Activated naive CD4-positive, alpha-beta T cell treated with anti-CD3 and anti-CD28 coated beads, Interleukin-2, amount 10 ng/mL, durations not matched to agents 7 days and 5 days (primary cell): ENCODE measurements at regions not wholly inside any gene's neighbourhood (a gene's known extent, or its start where the extent isn't known, plus 50 kb on each side); places are given as distances from the start of the nearest gene placed in this dataset.
"Not testable (repeated sequence)": the region's sequence is repeated elsewhere in the genome, so short reads cannot be mapped to it uniquely, and the experiment has no call there.

Experiments used
- CTCF ChIA-PET: fragments of 350-600 bp; sonication (Branson Sonifier 250); formaldehyde crosslinking; loops from one replicate; lab custom pipeline; 2021; ENCODE audit warnings: antibody characterized with exemption; lab: Charles Lee
- DNase-seq: peaks from one replicate; pipeline ENCODE4 v3.0.0-alpha.2; 2020
- H3K27ac Mint-ChIP-seq: one replicate; pipeline ENCODE4 v1.8.0; 2021; ENCODE audit warnings: mild to moderate bottlenecking, moderate library complexity, mixed read lengths
- H3K27me3 Mint-ChIP-seq: one replicate; pipeline ENCODE4 v1.8.0; 2021; ENCODE audit warnings: mild to moderate bottlenecking, mixed read lengths
- H3K36me3 Mint-ChIP-seq: one replicate; pipeline ENCODE4 v1.8.0; 2021; ENCODE audit warnings: mixed read lengths
- H3K4me1 Mint-ChIP-seq: one replicate; pipeline ENCODE4 v1.8.0; 2021; ENCODE audit warnings: mixed read lengths
- H3K4me3 Mint-ChIP-seq: one replicate; pipeline ENCODE4 v1.8.0; 2021; ENCODE audit warnings: mild to moderate bottlenecking, moderate library complexity, mixed read lengths
- H3K9me3 Mint-ChIP-seq: one replicate; pipeline ENCODE4 v1.8.0; 2021; ENCODE audit warnings: mixed read lengths

DNA sequence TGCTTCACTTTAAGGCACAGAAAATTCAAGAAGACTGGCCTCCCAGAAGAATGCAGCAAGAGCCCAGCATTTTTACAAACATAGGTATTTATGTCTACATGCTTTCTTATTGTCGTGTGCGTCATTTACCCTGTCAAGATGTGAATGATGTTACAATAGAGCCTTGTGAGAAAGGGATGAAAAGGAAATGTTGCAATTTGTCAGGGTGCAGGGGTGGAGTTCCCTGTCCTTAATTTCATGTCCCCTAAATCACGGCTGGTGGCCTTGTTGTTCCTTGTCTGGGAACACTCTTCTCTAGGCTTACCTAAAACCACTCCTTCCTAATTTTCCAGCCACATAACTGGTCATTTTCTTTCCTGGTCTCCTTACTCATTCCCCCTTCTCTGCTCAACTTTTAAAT lies 194.2 kb downstream of the TXNL1 start:
- peaks cover 1% of the 10 kb centered on the region for H3K9me3 Mint-ChIP-seq
- no peaks in the 10 kb centered on the region for H3K36me3 Mint-ChIP-seq
- CTCF ChIA-PET, result no interaction called here
- no peak for DNase-seq
- H3K27me3 Mint-ChIP-seq, result no peaks in the 10 kb centered on the region
- H3K4me3 Mint-ChIP-seq, result no peak overlapping the region
- no peak overlapping the region for H3K27ac Mint-ChIP-seq
- H3K4me1 Mint-ChIP-seq, result no peaks in the 10 kb centered on the region

DNA sequence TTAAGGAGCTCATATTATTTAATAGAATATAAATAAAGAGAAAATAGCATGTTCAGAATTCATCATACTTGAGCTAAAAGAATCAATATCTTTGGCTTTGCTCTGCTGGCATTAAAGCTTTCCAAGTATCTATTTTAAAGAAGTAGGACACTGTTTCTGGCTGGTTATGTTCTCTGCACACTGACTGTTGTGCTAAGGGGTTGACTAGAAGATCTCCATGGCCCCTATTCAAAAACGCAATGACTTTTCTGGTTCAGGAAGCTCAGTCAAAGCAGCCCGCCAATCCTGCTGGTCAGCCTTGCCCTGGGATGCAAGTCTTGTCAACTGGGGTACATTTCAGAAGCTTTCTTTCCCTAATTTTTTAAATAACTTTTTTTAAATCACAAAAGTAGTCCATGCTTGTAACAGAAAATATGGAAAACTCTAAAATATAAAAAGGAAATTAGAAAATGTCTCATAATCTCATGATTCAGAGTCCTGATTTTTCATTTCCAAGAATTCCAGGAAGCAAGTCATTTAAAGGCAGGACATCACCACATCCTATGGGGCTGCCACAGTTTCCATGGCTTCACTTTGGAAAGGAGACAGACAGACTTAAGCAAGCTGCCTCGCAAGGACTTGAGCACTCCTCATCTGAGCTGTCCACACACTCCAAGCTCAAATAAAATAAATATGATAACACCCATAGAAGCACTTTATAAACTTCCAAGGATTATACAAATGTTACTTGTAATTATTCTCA lies 195.1 kb downstream of the TXNL1 start:
- Mint-ChIP-seq H3K9me3 (peaks cover 1% of the 10 kb centered on the region), H3K27me3 (no peaks in the 10 kb centered on the region), H3K4me3 (no peak overlapping the region), H3K27ac (no peak overlapping the region), H3K4me1 (no peaks in the 10 kb centered on the region), H3K36me3 (no peaks in the 10 kb centered on the region)
- CTCF ChIA-PET, result no interaction called here
- DNase-seq, result no peak

DNA sequence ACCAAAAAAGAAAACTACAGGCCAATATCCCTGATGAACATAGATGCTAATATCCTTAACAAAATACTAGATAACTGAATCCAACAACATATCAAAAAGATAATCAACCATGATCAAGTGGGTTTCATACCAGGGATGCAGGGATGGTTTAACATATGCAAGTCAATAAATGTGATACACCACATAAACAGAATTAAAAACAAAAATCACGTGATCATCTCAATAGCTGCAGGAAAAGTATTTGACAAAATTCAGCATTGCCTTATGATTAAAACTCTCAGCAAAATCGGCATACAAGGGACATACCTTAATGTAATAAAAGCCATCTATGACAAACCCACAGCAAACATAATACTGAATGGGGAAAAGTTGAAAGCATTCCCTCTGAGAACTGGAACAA lies 199.9 kb downstream of the TXNL1 start:
- not testable (repeated sequence) for DNase-seq, H3K4me3 Mint-ChIP-seq

DNA sequence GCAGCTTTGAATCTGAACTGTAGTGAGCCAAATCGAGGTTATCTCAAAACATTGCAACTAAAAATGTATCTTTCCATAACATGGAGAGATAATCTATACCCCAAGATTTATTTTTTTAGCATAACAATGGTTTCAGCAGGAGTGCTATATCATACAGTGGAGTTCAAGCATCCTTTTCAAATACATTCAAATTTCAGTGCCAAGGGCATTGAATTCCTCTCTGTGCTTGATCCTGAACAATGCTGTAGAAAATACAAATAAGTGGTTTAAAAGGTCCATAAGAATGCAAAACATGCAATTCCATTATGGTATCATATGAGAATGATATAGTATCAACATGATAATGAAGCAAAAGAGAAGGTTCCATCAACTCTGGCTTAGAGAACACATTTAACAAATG lies 201.7 kb downstream of the TXNL1 start:
- no peaks in the 10 kb centered on the region for H3K36me3 Mint-ChIP-seq
- H3K27me3 Mint-ChIP-seq, result no peaks in the 10 kb centered on the region
- no peak overlapping the region for H3K27ac Mint-ChIP-seq
- no peak for DNase-seq
- H3K9me3 Mint-ChIP-seq, result peaks cover 5% of the 10 kb centered on the region
- H3K4me1 Mint-ChIP-seq, result no peaks in the 10 kb centered on the region
- no peak overlapping the region for H3K4me3 Mint-ChIP-seq
- CTCF ChIA-PET, result no interaction called here

More for the DNA sequence above, 199.9 kb downstream of the TXNL1 start:
- H3K9me3 Mint-ChIP-seq, CTCF ChIA-PET, H3K36me3 Mint-ChIP-seq, H3K4me1 Mint-ChIP-seq, H3K27ac Mint-ChIP-seq, H3K27me3 Mint-ChIP-seq: not testable (repeated sequence)

DNA sequence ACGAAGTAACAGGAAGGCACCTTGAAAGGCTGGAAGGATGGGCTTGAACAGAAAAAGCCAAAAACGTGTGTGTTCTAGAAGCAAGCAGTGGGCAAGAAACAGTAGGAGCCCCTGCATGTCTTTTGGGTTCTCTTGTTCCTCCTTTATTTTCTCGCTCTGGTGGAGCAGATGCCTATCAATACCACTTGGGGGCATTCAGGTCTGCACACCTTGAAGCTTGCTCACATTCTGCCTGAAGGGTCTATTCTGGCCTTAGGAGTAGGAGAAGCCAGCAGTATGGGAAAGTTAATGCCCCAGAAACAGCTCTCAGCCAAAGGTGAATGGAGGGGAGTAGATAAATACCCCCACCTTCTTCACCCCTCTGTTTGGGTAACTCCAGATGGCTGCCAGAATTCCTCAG lies 204.5 kb downstream of the TXNL1 start:
- Mint-ChIP-seq H3K27ac (no peak overlapping the region), H3K4me3 (no peak overlapping the region), H3K4me1 (no peaks in the 10 kb centered on the region), H3K27me3 (no peaks in the 10 kb centered on the region), H3K9me3 (peaks cover 4% of the 10 kb centered on the region), H3K36me3 (no peaks in the 10 kb centered on the region)
- CTCF ChIA-PET, result no interaction called here
- no peak for DNase-seq

DNA sequence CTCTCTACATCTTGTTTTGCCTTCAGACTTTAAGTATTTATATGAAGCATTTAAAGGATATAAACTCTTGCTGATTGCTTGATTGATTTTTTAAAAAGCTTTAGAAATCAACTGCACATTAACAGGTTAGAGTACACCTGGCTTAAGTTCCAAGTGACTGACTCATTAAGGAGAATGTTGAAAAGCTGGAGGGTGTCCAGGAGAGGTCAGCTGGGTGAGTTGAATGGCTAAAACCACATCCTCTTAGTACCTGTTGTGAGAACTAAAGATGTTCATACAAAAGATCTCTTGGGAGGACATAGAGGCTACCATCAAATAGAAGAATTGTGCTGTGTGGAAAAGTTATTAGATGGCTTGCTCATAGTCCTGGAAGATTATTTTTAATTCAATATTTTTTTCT lies 206.8 kb downstream of the TXNL1 start:
- CTCF ChIA-PET, result no interaction called here
- Mint-ChIP-seq H3K36me3 (no peaks in the 10 kb centered on the region), H3K27ac (no peak overlapping the region), H3K27me3 (no peaks in the 10 kb centered on the region), H3K4me3 (no peak overlapping the region), H3K9me3 (peaks cover 7% of the 10 kb centered on the region), H3K4me1 (no peaks in the 10 kb centered on the region)
- DNase-seq, result no peak

DNA sequence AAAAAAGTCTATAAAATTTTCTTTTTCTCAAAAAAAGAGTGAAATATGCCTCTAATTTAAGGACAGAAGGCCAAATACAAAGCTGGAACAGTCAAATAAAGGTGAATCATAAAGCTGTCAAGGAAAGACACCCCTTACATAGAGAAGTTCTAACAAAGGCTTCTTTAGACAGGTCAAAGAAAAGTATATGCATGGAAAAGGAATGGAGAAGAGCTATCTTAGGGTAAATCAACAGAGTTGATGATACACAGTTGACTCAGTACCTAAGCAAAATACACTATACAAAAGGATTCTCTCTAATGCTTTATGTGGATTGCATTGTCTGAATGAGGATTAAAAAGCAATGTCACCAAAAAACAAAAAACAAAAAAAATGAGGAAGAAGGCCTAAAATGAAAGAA lies 214.8 kb downstream of the TXNL1 start:
- CTCF ChIA-PET, result no interaction called here
- Mint-ChIP-seq H3K9me3 (peaks cover 5% of the 10 kb centered on the region), H3K4me1 (no peaks in the 10 kb centered on the region), H3K4me3 (no peak overlapping the region), H3K27ac (no peak overlapping the region), H3K36me3 (no peaks in the 10 kb centered on the region), H3K27me3 (no peaks in the 10 kb centered on the region)
- no peak for DNase-seq

DNA sequence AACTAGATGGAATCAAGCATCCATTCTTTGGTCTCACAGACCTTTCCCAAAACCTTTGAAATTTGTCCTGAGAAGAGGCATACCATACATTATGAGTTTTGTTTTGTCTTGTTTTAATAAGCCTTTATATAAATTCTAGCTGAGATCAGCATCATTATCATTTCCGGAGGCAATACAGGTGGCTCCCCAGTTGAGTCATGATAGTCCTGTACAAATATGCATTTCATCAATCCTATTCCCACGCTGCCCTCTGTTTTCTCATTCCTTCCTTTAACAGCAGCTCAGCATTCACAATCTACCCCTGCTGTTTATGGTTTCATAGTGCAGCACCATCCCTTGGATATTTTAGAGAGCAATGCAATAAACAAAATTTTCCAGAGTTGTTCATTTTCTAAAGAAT lies 216.7 kb downstream of the TXNL1 start:
- no peaks in the 10 kb centered on the region for H3K27me3 Mint-ChIP-seq
- no peak overlapping the region for H3K4me3 Mint-ChIP-seq
- no peaks in the 10 kb centered on the region for H3K4me1 Mint-ChIP-seq
- CTCF ChIA-PET, result no interaction called here
- DNase-seq, result no peak
- no peaks in the 10 kb centered on the region for H3K36me3 Mint-ChIP-seq
- H3K9me3 Mint-ChIP-seq, result peaks cover 8% of the 10 kb centered on the region
- no peak overlapping the region for H3K27ac Mint-ChIP-seq

DNA sequence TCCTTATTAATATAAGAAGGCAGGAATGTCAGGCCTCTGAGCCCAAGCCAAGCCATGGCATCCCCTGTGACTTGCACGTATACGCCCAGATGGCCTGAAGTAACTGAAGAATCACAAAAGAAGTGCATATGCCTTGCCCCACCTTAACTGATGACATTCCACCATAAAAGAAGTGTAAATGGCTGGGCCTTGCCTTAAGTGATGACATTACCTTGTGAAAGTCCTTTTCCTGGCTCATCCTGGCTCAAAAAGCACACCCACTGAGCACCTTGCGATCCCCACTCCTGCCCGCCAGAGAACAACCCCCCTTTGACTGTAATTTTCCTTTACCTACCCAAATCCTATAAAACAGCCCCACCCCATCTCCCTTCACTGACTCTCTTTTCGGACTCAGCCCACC lies 217.5 kb downstream of the TXNL1 start:
- CTCF ChIA-PET, H3K27me3 Mint-ChIP-seq, H3K4me1 Mint-ChIP-seq, DNase-seq, H3K36me3 Mint-ChIP-seq, H3K27ac Mint-ChIP-seq, H3K4me3 Mint-ChIP-seq: not testable (repeated sequence)
- peaks cover 13% of the 10 kb centered on the region for H3K9me3 Mint-ChIP-seq

DNA sequence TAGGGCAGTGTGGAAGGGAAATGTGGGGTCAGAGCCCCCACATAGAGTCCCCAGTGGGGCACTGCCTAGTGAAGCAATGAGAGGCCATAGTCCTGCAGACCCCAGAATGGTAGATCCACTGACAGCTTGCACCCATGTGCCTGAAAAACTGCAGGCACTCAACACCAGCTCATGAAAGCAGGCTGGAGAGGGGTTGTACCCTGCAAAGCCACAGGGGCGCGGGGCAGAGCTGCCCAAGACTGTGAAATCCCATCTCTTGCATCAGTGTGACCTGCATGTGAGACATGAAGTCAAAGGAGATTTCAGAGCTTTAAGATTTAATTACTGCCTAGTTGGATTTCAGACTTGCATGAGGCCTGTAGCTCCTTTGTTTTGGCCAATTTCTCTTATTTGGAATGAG lies 224.0 kb downstream of the TXNL1 start:
- H3K27me3 Mint-ChIP-seq, result no peaks in the 10 kb centered on the region
- H3K4me3 Mint-ChIP-seq, result no peak overlapping the region
- H3K36me3 Mint-ChIP-seq, result no peaks in the 10 kb centered on the region
- CTCF ChIA-PET, result no interaction called here
- no peak overlapping the region for H3K27ac Mint-ChIP-seq
- no peak for DNase-seq
- peaks cover 26% of the 10 kb centered on the region for H3K9me3 Mint-ChIP-seq
- no peaks in the 10 kb centered on the region for H3K4me1 Mint-ChIP-seq

DNA sequence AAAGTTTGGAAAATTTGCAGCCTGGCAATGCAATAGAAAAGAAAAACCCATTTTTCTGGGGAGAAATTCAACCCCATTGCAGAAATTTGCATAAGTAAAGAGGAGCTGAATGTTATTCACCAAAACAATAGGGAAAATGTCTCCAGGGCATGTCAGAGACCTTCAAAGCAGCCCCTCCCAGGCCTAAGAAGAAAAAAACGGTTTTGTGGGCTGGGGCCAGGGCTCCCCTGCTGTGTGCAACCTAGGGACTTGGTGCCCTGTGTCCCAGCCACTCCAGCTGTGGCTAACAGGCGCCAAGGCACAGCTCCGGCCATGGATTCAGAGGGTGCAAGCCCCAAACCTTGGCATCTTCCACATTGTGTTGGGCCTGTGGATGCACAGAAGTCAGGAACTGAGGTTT lies 224.5 kb downstream of the TXNL1 start:
- no peak overlapping the region for H3K27ac Mint-ChIP-seq
- CTCF ChIA-PET, result no interaction called here
- no peaks in the 10 kb centered on the region for H3K36me3 Mint-ChIP-seq
- H3K4me3 Mint-ChIP-seq, result no peak overlapping the region
- H3K4me1 Mint-ChIP-seq, result no peaks in the 10 kb centered on the region
- no peak for DNase-seq
- peaks cover 26% of the 10 kb centered on the region for H3K9me3 Mint-ChIP-seq
- H3K27me3 Mint-ChIP-seq, result no peaks in the 10 kb centered on the region

DNA sequence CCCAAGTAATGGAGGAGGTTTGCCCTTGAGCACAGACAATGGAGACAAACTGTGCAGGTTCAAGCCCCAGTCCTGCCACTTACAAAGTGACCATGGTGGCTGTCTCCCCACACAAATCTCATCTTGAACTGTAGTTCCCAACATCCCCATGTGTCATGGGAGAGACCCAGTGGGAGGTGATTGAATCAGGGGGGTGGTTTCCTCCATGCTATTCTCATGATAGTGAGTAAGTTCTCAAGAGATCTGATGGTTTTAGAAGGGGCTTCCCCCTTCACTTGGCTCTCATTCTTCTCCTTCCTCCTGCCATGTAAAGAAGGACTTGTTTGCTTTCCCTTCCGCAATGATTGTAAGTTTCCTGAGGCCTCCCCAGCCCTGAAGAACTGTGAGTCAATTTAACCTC lies 225.4 kb downstream of the TXNL1 start:
- no peaks in the 10 kb centered on the region for H3K4me1 Mint-ChIP-seq
- DNase-seq, result no peak
- H3K9me3 Mint-ChIP-seq, result peaks cover 24% of the 10 kb centered on the region
- no peak overlapping the region for H3K4me3 Mint-ChIP-seq
- H3K36me3 Mint-ChIP-seq, result no peaks in the 10 kb centered on the region
- no peaks in the 10 kb centered on the region for H3K27me3 Mint-ChIP-seq
- H3K27ac Mint-ChIP-seq, result no peak overlapping the region
- CTCF ChIA-PET, result no interaction called here

DNA sequence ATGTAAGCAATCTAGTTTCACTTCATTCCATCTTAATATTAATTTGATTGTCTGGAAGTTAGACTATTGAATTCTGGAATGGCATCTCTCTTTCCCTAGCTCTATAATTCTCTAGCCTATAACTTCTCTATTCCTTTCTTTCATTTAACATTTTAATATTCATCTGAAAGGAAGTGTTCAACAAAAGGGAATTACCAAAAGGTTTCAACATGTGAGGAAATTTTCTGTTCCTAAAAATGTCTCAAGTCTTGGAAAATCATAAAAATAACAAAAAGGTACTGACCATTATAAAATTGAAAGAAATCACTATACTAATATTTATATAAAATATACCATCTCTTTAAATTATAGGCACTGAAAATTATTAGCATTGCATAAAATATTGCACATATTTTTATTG lies 228.7 kb downstream of the TXNL1 start:
- no peak overlapping the region for H3K27ac Mint-ChIP-seq
- H3K9me3 Mint-ChIP-seq, result peaks cover 7% of the 10 kb centered on the region
- no peaks in the 10 kb centered on the region for H3K4me1 Mint-ChIP-seq
- no peak overlapping the region for H3K4me3 Mint-ChIP-seq
- no peak for DNase-seq
- no peaks in the 10 kb centered on the region for H3K27me3 Mint-ChIP-seq
- CTCF ChIA-PET, result no interaction called here
- no peaks in the 10 kb centered on the region for H3K36me3 Mint-ChIP-seq

DNA sequence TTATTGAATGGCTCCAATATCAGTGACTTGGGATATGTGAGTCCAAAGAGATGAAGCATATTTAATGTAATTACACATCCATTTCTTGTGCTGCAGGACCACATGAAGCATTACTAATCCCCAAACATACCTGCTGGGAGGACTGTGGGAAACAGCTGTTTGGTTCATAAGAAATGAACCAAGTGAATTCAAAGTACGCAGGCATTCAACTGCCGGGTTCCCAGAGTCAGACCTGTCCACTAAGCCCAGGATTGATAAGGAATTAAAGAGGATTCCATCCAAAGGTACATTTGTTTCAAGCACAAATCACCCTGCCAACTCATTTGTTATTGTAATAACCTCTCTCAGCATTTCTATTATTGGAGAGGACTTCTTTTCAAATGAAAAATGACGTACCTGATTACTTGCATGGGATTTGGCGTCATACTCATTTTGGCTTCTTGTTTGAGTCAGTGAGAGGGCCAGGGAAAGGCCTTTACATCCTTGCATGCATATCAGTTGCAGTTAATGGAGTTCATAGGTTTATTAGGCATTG lies 230.7 kb downstream of the TXNL1 start:
- no peaks in the 10 kb centered on the region for H3K4me1 Mint-ChIP-seq
- DNase-seq, result no peak
- no peaks in the 10 kb centered on the region for H3K27me3 Mint-ChIP-seq
- no peak overlapping the region for H3K4me3 Mint-ChIP-seq
- CTCF ChIA-PET, result no interaction called here
- no peaks in the 10 kb centered on the region for H3K36me3 Mint-ChIP-seq
- no peak overlapping the region for H3K27ac Mint-ChIP-seq
- no peaks in the 10 kb centered on the region for H3K9me3 Mint-ChIP-seq

DNA sequence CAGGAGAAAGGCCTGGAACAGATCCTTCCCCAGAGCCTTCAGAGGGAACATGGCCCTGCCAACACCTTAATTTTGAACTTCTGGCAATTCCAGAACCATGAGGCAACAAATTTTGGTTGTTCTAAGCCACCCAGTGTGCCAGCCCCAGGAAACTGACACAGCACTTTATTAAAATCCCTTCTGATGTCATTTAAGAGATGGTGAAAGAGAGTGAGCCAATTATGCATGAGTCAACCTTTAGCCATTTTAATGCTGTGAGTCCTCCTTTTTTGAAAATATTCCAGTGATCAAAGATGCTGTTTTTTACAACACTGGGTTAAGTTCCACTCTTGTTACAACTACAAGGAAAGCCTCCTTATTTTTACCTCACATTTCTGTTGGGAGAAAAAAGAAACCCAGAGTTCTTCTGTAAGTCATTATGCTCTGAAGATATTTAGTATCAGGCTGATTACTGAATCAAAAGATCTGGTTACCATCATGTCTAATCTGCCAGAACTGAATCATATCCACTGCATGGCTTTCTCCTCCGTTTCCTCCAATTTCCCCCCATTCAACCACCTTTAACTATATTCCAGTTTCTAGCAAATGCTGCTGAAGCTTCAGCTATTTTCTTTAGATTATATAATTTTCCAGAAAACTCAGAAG lies 235.4 kb downstream of the TXNL1 start:
- Mint-ChIP-seq H3K27me3 (no peaks in the 10 kb centered on the region), H3K27ac (no peak overlapping the region), H3K36me3 (no peaks in the 10 kb centered on the region), H3K9me3 (no peaks in the 10 kb centered on the region), H3K4me3 (no peak overlapping the region), H3K4me1 (no peaks in the 10 kb centered on the region)
- CTCF ChIA-PET, result no interaction called here
- DNase-seq, result no peak
